Stimulated activated naive CD4-positive, alpha-beta T cell treated with Interleukin-2 at 50 U/mL for 16 hours (primary cell): ENCODE measurements at regions not wholly inside any gene's neighbourhood (a gene's known extent, or its start where the extent isn't known, plus 50 kb on each side); places are given as distances from the start of the nearest gene placed in this dataset.
"Not testable (repeated sequence)": the region's sequence is repeated elsewhere in the genome, so short reads cannot be mapped to it uniquely, and the experiment has no call there.

ENCODE experiments used
- DNase-seq: peaks from one replicate; lab custom pipeline; 2025; lab: John Stamatoyannopoulos, UW

GRCh38 chr7:34207810-34208209 lies 302.5 kb downstream of the BMPER start:
- no peak for DNase-seq

- DNase-seq: no peak
Observed at GRCh38 chr7:34208878-34209621, 303.7 kb downstream of the BMPER start.

- no peak for DNase-seq
Observed at GRCh38 chr7:34211018-34211417, 305.7 kb downstream of the BMPER start.

- DNase-seq: no peak
Observed at GRCh38 chr7:34217972-34218371, 312.6 kb downstream of the BMPER start.

GRCh38 chr7:34219153-34219718 lies 313.9 kb downstream of the BMPER start:
- no peak for DNase-seq

- DNase-seq: no peak
Observed at GRCh38 chr7:34220506-34221185, 315.3 kb downstream of the BMPER start.

GRCh38 chr7:34222316-34222715 lies 317.0 kb downstream of the BMPER start:
- DNase-seq: no peak

GRCh38 chr7:34222722-34223121 lies 317.4 kb downstream of the BMPER start:
- DNase-seq: no peak

- no peak for DNase-seq
Observed at GRCh38 chr7:34224281-34224680, 318.9 kb downstream of the BMPER start.

GRCh38 chr7:34225193-34225592 lies 319.9 kb downstream of the BMPER start:
- no peak for DNase-seq

GRCh38 chr7:34227525-34227924 lies 322.2 kb downstream of the BMPER start:
- no peak for DNase-seq

GRCh38 chr7:34235101-34235500 lies 329.8 kb downstream of the BMPER start:
- not testable (repeated sequence) for DNase-seq

GRCh38 chr7:34236057-34236456 lies 330.7 kb downstream of the BMPER start:
- DNase-seq: no peak

- DNase-seq: no peak
Observed at GRCh38 chr7:34236839-34237492, 331.6 kb downstream of the BMPER start.

- DNase-seq: no peak
Observed at GRCh38 chr7:34237493-34237849, 332.1 kb downstream of the BMPER start.

- DNase-seq: no peak
Observed at GRCh38 chr7:34240417-34240816, 335.1 kb downstream of the BMPER start.

GRCh38 chr7:34242391-34242790 lies 337.1 kb downstream of the BMPER start:
- DNase-seq: no peak

- no peak for DNase-seq
Observed at GRCh38 chr7:34245246-34245645, 339.9 kb downstream of the BMPER start.

GRCh38 chr7:34247468-34247867 lies 342.1 kb downstream of the BMPER start:
- no peak for DNase-seq

- DNase-seq: no peak
Observed at GRCh38 chr7:34249192-34249591, 343.9 kb downstream of the BMPER start.

GRCh38 chr7:34260279-34260678 lies 354.9 kb downstream of the BMPER start:
- no peak for DNase-seq

- DNase-seq: no peak
Observed at GRCh38 chr7:34263168-34263567, 357.8 kb downstream of the BMPER start.

GRCh38 chr7:34269084-34269483 lies 363.7 kb downstream of the BMPER start:
- no peak for DNase-seq
